NCI-H128 (cell line): ENCODE measurements at regions not wholly inside any gene's neighbourhood (a gene's known extent, or its start where the extent isn't known, plus 50 kb on each side); places are given as distances from the start of the nearest gene placed in this dataset.
"Not testable (repeated sequence)": the region's sequence is repeated elsewhere in the genome, so short reads cannot be mapped to it uniquely, and the experiment has no call there.

ENCODE experiments used
- DNase-seq: peaks from one replicate; lab custom pipeline; 2025; ENCODE audit not compliant: unreplicated experiment; lab: John Stamatoyannopoulos, UW

DNA sequence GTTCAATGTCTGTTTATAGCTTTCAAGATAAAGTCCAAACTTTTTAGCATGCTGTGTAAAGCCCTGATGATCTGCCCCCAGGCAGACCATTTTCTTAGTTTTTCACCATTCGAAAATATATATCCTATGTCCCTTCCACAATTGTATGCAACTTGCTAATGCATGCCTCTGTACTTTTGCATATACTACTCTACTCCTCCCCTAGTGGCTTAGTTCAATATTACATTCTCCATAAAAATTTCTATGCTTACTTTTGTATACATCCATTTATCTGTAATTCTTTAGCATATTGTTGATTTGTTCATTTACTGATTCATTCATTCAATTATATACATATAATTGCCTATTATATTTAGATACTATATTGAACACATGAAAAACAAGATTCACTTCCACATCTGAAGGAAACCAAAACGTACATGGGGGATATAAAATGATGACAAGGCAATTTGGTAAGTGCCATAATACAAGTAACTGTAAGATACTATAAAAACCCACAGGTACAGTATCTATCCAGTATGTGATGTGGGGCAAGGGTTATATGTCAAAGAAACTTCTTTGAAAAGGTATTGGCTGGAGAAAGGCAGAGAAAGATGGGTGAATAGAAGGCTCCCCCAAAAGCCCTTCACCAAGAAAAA lies 902.5 kb downstream of the FAM133A start:
- no peak for DNase-seq

DNA sequence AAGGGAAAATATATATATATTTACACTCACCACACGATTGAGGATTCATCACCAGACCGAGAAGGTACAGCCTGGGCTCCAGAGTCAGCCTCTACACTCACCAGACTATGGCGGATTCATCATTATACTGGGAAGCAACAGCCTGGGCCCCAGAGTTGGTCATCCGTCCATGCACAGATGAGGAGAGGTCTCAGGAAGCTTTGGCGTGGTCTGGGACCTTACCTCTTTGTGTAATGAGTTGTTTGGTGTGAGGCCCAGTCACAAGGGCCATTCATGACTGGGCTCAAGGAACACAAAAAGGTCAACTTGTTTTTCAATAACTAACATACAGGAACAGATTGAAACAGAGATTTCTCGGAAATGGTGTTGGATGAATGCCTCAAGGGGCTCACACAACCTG lies 926.1 kb downstream of the FAM133A start:
- no peak for DNase-seq

DNA sequence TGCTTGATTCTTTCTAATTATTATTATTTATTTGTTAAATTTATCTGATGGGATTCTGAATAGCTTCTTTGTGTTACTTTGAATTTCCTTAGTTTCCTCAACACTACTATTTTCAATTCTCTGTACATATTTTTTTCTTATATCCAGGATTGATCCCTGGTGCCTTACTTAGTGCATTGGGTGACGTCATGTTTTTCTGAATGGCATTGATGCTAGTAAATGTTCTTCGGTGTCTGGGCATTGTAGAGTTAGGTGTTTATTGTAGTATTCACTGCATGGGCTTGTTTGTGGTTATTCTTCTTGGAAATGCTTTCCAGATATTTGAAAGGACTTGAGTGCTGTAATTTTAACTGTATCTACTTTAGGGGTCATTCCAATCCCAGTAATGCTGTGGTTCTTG lies 938.1 kb downstream of the FAM133A start:
- DNase-seq = no peak

DNA sequence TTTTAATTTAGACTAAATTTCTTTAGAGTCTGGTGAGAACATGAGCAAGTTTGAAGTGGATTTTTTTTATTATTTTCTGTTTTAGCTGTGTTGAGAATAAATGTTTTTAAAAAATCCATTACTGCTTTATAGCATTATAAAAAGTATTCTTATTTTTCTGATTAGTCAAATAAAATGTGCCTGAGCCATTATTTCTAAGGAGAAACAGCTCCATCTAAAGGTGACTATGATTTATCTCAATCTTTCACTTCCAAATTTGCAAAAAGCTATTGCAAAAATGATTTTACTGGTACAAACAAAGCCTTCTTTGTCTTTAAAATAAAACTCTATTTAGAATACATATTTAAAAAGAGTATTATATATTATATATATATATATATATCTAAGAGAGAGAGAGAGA lies 959.2 kb downstream of the FAM133A start:
- DNase-seq = no peak

DNA sequence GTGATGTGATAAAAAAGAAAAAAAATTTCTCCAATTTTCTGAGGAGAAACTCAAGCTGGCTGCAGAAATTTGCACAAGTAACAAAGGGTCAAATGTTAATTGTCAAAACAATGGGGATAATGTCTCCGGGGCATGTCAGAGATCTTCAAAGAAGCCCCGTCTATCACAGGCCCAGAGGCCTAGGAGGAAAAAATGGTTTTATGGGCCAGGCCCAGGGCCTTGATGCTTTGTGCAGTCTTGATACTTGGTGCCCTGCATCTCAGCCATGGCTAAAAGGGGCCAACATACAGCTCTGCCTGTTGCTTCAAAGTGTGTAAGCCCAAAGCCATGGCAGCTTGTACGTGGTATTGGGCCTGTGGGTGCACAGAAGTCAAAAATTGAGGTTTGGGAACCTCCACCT lies 961.0 kb downstream of the FAM133A start:
- DNase-seq = no peak

DNA sequence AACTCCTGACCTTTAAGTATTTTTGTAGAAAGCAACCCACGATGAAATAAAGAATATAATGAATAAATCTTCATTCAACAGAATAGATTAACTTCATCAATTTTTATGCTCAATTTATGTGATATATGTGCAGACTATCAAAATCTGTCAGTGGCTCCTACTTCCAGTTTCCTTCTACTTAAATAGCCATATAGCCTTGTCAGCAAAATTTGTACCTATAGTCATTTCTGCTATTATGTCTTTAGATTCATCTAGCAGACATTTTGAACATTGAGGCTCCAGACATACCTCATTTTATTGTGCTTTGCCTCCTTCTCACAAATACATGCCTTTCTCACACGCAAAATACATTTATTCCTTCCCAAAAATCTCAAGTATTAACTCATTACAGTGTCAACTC lies 971.7 kb downstream of the FAM133A start:
- no peak for DNase-seq

DNA sequence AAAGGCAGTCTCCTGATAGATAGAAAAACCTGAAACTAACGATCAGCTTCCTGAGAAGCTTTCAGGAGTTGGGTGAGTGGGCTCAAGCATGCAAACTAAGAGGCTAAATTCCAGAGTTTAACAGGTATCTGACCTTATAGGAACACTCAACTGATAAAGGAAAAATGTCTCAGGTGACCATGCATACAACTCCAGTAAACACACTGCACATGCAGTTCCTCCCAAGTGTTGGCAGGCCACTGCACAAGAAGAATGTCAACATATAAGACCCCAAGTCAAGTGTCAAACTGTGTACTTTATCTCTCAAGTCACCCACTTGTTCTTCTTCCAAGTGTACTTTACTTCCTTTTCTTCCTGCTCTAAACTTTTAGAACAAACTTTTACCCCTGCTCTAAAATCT lies 981.2 kb downstream of the FAM133A start:
- no peak for DNase-seq

DNA sequence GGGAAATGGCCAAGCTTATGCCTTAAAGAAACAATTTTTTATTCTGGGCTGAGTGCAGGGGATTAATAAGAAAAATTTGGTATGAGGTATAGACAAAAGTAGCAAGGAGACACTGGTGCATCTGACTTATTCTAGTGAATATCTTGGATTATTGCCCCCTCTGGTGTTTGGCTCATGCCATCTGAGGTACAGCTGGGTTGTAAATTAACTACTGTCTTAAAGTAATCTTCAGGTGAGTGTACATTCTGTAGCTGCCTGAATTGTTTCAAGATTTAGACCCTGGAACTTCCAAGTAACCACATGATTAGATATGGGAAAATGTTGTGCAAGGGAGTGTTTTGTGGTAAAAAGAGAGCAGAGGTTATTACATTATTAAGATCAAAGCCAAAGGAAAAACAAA lies 988.7 kb downstream of the FAM133A start:
- DNase-seq = no peak

DNA sequence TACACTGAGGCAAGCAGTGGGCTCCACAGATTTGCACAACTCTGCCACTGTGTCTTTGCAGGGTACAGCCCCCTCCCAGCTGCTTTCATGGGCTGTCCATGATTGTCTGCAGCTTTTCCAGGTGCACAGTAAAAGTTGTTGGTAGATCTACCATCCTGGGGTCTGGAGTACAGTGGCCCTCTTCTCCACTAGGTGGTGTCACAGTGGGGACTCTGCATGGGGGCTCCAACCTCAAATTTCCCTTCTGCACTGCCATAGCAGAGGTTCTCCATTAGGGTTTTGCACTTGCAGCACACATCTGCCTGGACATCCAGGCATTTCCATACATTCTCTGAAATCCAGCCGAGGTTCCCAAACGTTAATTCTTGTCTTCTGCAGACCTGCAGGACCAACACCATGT lies 1002.3 kb downstream of the FAM133A start:
- DNase-seq = no peak

DNA sequence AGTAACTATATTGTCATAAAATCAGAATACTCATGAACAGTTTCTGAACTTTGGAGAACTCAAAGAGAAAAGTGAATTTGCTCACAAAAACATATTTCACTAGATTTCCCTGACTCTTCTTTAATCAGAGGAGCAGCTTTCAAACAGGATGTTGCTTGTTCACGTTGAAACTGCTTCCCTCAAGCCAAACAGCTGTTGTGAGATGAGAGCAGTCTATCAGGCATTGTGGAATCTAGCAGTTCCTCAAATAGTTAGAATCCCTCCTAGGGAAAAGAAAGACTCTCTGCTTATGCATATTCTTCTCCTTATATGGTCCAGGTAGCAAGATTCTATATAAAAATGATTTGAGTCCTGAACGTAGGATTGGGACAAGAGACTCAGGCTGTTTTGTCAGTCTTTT lies 1012.1 kb downstream of the FAM133A start:
- no peak for DNase-seq

DNA sequence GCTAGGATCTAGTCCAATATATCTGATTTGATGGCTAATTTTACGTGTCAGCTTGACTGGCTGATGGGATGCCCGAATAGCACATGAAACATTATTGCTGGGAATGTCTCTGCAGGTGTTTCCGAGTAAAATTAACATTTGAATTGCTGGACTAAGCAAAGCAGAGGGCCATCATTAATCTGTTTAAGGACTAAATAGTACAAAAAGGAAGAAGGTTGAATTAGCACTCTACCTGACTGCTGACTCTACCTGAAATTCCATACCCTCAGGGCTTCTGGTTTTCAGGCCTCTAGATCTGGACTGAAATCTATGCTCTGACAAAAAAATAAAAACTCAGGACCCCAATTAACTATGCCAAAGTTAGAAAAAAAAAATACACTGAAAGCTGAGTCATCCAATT lies 1021.9 kb downstream of the FAM133A start:
- DNase-seq = no peak

DNA sequence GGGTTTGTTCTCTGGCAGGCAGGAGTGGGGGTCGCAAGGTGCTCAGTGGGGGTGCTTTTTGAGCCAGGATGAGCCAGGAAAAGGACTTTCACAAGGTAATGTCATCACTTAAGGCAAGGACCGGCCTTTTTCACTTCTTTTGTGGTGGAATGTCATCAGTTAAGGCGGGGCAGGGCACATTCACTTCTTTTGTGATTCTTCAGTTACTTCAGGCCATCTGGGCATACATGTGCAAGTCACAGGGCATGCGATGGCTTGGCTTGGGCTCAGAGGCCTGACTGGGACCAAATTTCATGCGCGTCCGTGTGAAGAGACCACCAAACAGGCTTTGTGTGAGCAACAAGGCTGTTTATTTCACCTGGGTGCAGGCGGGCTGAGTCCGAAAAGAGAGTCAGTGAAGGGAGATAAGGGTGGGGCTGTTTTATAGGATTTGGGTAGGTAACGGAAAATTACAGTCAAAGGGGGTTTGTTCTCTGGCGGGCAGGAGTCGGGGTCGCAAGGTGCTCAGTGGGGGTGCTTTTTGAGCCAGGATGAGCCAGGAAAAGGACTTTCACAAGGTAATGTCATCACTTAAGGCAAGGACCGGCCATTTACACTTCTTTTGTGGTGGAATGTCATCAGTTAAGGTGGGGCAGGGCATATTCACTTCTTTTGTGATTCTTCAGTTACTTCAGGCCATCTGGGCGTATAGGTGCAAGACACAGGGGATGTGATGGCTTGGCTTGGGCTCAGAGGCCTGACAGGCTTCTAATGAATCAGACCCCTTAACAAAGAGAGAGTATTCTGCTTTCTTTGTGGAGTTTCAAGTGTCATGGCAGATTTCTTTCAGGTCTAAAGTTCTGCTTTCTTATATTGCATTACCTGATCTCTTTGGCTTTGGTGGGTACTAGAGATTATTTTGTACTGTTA lies 1030.6 kb downstream of the FAM133A start:
- not testable (repeated sequence) for DNase-seq

DNA sequence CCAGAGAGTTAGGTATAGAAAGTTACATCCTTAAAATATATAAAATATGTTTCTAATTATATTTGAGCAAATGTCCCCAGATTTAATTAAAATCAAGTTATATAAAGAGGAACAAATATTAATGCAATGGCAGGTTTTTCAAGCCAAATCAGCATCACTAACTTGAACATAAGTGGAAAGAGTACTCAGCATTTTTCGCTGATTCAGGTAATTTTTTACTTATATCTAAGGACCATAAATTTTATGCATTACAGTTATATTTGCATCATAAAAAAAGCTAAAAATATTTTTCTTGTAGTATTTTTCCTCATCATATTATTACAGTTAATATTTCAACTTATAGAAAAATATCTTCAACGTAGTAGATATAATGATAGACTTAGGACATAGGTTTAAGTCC lies 1047.4 kb downstream of the FAM133A start:
- DNase-seq = no peak

DNA sequence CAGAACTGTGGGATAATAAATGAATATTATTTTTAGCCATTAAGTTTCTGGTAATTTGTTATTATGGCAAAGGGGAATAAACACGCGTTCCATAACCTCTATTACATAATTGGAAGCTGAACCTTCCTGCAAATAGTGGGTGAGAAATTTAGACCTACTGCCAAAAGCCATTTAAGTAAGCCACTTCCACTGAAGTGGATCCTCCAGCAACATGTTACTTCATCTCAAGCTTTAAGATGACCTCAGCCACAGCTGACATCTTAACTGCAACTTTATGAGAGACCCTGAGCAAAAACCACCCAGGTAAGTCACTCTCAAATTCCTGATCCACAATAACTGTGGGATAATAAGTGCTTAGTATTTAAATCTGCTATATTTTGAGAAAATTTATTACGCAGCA lies 1048.6 kb downstream of the FAM133A start:
- no peak for DNase-seq

DNA sequence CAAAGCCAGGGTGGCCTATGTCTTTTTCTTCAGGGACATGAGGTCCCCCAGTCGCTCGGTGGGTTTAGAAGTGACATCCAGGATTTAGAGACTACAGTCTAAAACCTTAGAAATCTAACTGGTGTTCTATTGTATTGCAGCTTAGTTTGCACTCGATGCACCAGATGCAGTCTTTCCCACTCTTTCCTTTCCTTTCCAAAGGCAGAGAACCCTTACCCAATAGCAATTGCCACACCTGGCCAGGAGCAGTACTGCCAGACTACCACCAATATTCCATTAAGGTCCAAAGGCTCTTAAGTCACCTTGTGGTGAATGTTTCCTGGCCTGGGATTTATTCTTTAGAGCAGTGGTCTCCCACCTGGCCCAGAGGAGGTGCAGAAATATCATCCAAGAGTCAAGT lies 1068.8 kb downstream of the FAM133A start:
- DNase-seq = no peak

DNA sequence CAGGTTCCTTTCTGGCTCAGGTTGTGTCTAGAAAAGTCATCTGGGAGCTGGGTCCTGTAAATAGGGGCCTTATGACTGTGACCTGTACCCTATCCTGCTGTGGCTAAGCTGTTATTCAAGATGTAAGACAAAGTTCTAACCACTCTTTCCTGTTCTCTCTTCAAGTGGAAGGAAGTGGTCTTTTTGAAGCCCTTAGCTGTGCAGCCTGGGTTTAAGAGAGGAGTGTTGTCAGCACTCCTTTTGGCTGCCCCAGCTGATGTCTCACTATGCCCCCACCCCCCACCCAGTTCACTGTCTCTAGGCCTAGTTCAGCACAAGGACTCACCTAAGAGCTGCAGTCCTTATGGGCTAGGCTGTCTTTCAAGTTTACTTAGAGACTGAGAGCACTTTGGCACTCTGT lies 1069.5 kb downstream of the FAM133A start:
- DNase-seq = no peak

DNA sequence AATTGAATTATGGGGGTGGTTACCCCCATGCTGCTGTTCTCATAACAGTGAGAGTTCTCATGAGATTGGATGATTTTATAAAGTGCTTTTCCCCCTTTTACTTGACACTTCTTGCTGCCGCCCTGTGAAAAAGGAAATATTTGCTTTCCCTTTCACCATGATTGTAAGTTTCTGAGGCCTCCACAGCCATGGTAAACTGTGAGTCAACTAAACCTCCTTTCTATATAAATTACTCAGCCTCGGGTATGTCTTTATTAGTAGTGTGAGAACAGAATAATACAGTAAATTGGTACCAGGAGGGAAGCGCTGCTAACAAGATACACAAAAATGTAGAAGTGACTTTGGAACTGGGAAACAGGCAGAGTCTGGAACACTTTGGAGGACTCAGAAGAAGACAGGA lies 1070.8 kb downstream of the FAM133A start:
- no peak for DNase-seq

DNA sequence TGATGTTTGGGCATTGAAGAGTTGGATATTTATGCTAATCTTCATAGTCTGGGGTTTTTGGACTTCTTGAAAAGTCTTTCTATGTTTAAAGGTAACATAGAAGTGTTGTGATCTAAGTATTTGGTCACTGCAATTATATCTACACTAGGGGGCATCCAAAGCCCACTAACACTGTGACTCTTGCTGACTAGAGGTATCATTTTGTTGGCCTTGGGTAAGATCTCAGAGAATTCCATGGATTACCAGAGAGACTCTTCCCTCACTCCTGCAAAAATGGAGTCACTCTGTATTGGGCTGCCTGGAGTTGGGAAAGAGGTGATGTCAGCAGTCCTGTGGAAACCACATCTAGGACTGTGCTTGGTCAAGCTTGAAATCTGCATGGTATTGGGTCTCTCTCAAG lies 1077.6 kb downstream of the FAM133A start:
- no peak for DNase-seq

DNA sequence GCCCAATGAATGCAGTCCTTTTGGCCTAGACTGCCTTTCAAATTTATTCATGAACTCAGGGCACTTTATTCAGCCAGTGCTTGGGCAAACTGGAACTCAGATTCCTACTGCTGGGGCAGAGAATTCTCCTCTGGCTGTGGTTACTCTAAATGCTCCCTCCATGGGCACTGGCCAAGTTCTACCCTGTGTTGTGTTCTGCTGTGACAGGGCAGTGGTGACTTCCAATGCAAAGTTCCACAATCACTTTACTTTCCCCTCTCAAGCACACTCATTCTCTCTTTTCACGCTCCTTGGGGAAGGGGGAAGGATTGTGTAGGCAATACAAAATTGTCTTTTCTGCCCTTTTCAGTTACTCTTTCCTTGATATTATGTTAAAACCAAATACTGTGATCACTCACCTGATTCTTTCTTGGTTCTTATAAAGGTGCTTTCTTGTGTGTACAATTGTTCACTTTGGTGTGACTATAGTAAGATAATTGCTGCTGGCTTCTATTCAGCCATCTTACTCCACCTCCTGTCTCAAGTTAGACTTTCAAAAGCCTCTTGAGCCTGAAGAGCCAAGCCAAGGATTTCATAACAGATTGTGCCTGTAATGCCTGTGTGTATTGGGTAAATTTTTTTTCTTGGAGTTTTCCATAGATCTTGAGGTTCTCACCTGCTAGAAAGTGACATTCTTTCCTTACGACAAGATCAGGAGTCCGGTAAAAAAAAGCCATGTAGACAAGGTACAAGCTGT lies 1078.6 kb downstream of the FAM133A start:
- no peak for DNase-seq

DNA sequence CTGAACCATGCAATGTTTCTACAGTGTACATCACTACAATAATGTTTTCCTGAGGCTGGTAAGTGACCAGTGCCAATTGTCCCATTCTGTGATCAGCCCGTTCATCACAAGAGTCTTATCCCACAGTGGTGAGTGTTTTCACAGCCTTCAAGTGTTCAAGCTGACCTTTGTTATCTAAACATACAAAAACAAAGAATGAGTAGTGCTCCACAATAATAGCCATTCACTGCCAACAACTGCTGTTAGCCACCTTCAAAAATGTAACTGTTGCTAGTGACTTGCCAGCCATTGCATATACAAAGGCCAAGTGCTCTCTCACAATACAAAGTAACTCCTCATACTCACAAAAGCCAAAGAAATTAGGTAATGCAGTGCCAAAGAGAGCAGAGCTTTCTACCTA lies 1084.1 kb downstream of the FAM133A start:
- DNase-seq = no peak

DNA sequence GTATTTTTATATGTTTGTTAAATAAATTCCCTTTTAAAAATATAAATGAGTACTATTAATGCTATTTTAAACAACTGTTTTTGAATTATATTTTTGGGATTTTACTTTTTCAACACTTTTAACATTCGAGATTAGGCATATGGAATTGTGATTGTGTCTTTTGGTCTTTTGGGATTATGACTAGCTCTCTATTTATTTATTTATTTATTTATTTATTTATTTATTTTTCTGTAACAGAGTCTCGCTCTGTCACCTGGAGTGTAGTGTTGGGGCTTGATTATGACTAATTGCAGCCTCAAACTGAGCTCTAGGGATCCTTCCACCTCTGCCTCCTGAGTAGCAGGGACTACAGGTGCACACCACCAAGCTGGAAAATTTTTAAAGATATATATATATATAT lies 1101.6 kb downstream of the FAM133A start:
- DNase-seq = no peak

DNA sequence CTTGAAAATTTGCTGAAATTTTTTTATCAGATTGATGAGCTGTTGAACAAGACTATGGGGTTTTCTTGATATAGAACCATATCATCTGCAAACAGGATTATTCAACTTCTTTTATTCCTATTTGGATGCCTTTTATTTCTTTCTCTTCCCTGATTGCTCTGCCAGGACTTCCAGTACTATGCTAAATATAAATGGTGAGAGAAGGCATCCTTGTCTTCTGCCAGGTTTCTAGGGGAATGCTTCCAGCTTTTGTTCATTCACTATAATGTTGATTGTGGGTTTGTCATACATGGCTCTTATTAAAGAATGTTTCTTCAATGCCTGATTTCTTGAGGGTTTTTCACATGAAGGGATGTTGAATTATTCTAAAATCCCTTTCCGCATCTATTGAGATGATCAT lies 1139.5 kb downstream of the FAM133A start:
- DNase-seq = no peak
